Suppressor macrophage (primary cell): ENCODE measurements at regions not wholly inside any gene's neighbourhood (a gene's known extent, or its start where the extent isn't known, plus 50 kb on each side); places are given as distances from the start of the nearest gene placed in this dataset.

Experiments used
- DNase-seq, 4 experiments: peaks; one replicate each; pipeline ENCODE4 v3.0.0-alpha.2; 2020 to 2022

DNA sequence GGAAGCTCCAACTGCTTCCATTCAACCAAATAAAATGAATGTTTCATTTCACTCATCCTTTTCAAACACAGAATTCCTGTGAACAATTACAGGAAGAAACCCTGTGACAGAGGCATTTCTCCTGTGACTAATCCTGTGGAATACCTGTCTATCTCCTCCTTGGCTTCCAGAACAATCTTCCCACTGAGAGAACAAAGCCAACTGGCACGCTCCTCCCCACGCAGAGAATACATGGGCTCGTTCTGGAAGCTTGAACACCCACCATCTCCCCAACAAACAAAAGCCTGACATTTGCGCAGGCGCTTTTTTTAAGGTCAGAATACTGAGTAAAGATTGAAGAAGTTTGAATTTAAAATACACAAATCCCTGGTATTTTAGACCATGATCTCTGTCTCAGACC lies 104.7 kb upstream of the SLC66A3 start:
- no peak for DNase-seq

- DNase-seq = no peak
These were observed 104.0 kb upstream of the SLC66A3 start for GRCh38 chr2:11051280-11051679.

DNA sequence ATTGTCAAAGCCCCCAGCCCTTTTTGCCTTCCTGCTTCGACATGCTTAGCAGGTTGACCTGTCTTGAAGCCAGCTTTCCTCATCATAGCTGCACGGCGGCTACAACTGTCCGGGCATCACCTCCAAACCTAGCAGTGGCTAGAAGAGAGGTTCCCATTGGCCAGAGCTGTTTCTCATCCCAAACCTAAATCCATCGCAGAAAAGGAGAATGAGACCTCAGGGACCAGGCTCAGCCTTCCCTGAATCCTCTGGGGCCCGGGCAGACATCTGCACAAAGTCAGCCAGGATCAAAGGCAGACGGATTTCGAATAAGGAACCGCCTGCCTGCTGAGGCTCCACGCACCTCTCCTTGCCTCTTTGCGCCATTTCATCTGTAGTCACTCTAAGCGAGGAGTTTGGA lies 101.7 kb upstream of the SLC66A3 start:
- DNase-seq = no peak

- DNase-seq = no peak
These were observed 100.2 kb upstream of the SLC66A3 start for GRCh38 chr2:11054783-11055678.

DNA sequence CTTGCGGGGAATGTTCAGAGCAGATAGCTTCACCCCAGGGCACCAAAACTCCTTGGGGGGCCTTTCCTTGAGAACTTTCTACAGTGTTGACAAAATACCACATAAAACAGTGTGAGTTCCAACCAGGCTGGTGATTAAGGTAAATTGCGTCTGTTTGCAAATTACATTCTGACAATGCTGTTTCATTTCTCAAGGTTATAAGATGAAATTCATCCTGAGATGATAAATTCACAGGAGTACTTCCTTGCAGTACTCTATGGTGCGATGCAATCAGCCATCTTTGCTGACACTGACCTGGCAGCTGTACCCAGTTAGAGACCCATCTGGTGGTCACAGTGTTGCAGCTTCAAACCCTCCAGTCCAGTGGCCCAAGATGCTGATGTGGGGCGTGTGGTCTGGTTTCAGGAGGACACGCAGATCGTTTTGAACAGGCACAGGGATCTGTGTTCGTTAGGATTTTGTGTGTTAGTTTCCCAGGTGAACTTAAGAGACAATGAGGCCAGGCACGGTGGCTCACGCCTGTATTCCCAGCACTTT lies 99.5 kb upstream of the SLC66A3 start:
- DNase-seq = no peak

GRCh38 chr2:11056614-11057013 lies 98.7 kb upstream of the SLC66A3 start:
- DNase-seq = no peak

DNA sequence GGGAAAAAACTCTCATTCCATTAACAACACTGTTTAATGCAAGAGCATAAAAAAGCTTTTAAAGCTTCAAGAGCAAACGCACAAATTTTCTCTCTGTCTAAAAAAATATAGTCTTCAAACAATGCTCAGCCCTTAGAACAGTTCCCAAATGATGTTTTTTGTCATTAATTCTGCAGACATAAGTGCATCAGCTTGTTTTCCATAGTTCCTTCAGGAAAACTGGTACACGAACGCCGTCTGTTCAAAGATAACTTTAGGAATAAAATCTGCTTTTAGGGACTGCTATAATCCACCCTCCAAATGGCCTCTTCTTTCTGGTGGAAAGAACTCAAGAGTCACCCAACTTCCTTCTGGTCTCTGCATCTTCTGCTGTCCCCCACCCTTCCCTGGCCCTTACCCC lies 98.2 kb upstream of the SLC66A3 start:
- no peak for DNase-seq

- DNase-seq = no peak
These were observed 97.1 kb upstream of the SLC66A3 start for GRCh38 chr2:11058129-11058528.

GRCh38 chr2:11060376-11061169 lies 94.7 kb upstream of the SLC66A3 start:
- no peak for DNase-seq

DNA sequence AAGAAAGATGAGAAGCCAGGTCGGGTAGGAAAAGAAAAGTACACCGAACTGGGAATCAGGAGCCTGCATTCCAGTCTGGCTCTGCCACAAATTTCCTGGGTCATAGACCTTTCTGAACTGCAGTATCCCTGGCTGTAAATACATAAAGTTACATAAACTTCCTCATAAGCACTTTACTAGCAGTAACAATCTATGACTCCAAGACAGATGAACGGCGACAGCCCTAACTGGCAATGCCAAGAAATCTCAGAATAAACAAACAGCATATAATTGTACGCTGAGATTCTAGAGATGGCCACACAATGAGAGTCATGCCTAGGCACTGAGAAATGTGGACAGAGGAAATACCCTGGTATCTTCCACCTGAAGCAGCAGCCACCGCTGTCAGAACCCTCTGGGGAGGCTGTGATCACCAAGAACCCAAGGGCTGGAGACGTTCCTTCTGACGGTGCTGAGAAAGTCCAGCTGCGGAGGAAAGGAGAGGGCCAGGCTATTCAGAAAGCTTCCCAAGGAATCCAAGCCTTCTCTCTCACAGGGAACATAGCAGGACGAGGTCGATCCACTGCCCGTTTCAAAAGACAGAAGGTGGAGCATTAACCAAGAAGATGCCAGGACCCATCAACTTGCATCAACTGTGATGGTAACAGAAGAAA lies 89.3 kb upstream of the SLC66A3 start:
- DNase-seq = no peak

DNA sequence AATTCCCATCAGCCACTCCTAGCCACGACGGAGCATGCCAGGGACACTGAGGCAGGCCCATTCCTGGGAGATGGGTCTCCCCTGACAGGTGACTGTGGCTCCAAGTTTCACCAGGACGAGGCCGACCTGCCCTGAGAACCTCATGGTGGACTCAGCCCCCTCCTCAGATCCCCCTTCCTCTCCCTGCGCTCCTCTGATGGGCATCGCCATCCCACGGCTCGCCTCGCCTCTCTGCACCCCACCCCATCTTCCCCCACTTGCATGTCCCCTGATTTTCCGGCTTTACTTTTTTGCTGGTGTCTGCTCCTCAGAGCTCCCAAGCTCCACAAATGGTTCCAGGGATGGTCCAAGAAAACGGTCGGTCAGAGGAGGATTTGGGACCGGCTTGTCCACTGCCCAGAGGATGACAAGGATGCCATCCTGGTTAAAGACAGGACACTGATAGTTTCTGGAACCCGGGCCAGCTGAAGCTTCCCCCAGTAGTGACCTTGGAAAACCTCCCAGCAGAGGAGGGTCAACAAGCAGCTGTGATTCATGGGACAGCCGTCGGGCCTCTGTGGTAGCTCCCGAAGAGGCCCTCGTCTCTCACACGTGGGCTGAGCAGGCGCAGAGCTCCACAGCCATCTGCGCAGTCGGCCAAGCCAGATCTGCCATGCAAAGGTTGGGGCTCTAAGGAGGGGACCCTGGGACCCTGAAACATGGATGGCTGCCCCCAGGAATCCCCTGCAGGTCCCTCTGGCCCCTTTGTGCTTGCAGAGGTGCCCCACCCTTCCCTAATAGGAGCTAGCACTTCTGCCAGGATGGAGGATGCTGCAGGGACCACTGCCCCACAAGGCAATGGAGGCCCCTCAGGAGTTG lies 87.8 kb upstream of the SLC66A3 start:
- DNase-seq = no peak

GRCh38 chr2:11068079-11068741 lies 87.1 kb upstream of the SLC66A3 start:
- DNase-seq = no peak

- DNase-seq = no peak
These were observed 86.3 kb upstream of the SLC66A3 start for GRCh38 chr2:11068856-11069526.

DNA sequence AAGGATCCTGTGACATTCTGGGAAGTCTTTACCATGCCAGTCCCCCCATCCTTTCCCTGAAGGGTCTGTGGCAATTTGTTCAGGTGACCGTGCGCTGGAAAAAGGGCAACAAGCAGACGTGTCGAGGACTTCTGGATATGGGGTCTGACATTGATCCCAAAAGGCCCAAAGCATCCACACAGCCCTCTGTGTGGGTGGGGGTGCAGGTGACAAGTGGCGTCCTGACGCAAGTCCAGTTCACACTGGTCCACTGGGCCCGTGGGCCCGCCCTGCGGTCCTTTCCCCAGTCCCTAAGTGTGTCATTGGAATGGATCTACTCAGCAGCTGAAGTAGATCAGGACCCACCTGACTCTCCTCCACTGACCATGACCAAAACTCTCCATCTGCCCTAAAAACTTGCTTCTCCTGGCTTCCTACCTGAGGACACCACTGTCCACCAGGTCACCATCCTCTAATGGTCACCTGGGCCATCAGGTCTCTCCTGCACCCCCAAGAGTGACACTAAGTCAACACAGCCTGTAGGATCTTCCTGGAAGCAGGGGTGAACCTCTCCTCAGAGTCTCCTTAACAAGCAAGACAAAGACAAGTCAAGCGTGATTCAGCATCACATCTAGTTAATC lies 85.6 kb upstream of the SLC66A3 start:
- no peak for DNase-seq

- DNase-seq = peak; percentile 29 to 80 (median 64)
These were observed 84.1 kb upstream of the SLC66A3 start for GRCh38 chr2:11071211-11071610.

DNA sequence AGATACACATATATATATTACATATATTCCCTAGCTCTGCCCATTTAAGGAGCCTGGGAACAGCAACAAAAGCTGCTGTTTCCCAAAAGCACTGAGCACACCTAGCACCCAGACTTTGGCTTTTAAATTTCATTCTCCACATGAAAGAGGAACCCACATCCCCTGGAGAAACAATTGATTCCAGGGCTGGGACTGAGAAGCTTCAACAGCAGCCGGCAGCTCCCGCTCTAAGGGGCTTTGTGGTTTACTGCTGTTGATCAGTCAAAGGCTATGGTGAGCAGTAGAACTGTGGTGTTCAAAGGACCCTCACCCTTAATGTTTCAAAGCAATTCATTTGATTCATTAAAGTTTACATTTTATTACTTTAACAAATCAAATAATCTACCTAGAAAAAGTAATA lies 83.3 kb upstream of the SLC66A3 start:
- peak in 1 of 4 experiments; percentile 7 for DNase-seq

DNA sequence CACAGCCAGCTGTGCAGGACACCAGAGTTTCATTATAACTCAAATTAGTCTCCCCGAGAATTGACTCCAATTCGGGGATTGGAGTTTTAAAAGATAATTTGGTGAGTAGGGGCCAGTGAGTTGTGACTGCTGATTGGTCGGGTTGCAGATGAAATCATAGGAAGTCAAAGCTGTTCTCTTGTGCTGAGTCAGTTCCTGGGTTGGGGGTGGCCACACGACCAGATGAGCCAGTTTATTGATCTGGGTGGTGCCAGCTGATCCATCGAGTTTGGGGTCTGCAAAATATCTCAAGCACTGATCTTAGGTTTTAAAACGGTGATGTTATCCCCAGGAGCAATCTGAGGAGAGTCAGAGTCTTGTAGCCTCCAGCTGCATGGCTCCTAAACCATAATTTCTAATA lies 82.7 kb upstream of the SLC66A3 start:
- DNase-seq = no peak

- peak; percentile 24 to 63 (median 35) for DNase-seq
These were observed 82.0 kb upstream of the SLC66A3 start for GRCh38 chr2:11073251-11073650.

DNA sequence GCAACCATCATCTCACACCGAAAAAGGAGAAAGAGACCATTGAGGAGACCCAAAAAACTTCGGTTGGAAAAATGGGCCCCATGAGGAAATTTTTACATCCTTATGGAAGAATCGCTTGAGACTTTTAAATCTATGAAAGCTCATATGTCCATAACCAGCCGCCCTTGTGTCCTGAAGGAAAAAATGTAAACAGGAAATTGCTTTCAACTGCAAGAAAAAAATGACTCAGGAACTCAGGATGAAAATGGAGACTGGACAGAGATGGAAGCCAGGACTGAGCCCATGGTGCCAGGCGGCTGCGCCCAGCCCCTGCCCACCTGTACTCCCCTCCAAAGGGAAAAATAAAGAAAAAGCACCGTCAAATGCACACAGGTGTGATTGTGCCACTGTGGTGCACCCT lies 81.5 kb upstream of the SLC66A3 start:
- no peak for DNase-seq

DNA sequence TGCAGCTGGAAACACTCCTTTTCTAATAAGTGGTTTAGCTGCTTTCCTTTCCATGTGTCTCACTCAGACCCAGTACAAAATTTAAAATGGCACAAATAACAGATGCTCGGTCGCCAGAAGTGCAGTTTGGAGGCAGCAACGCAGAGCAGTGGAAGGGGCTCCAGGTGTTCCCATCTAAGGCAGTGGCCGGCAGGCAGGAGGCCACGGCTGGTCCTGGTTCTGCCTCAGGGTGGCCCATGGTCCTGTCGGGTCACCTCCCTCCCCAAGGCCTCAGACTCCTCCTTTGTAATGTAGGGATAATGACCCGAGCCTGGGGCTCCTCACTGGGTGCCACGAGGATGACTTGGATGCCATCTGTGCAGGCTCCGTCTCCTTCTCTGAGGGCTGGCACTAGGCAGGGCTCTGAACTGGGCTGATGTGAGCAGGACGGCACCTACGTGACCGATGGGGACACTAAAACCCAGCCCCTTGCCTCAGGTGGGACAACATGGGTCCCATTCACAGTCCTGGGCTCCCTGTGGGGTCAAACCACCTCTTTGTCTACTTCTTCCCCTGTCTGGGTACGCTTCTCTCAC lies 80.9 kb upstream of the SLC66A3 start:
- DNase-seq = no peak
